ENCODE measurements at regions not wholly inside any gene's neighbourhood (a gene's known extent, or its start where the extent isn't known, plus 50 kb on each side); places are given as distances from the start of the nearest gene placed in this dataset.
A peak's percentile ranks its signal among the peaks of the same experiment; 100 is the strongest.
"Not testable (repeated sequence)": the region's sequence is repeated elsewhere in the genome, so short reads cannot be mapped to it uniquely, and the experiment has no call there.

GRCh38 chr14:84492685-84493084 lies 1037.3 kb upstream of the FLRT2 start:
- ATAC-seq (no peak), FAIRE-seq (no peak), DNase-seq (no peak)
- intact Hi-C loops (cut with DNase I): no loop called here
- no peak overlapping the region for H3K27ac ChIP-seq
- H3K4me1 ChIP-seq: no peaks in the 10 kb centered on the region
- no peak overlapping the region for H3K4me3 ChIP-seq
- H3K9me3 ChIP-seq: no peaks in the 10 kb centered on the region
- H3K27me3 ChIP-seq: no peaks in the 10 kb centered on the region
- no peak for TF ChIP-seq CTCF (IDR thresholded peaks at IDR 0.05)
- H3K36me3 ChIP-seq: no peaks in the 10 kb centered on the region

- no peak for DNase-seq
- intact Hi-C loops (cut with DNase I): no loop called here
- TF ChIP-seq CTCF (IDR thresholded peaks at IDR 0.05): no peak
- FAIRE-seq: no peak
- H3K9me3 ChIP-seq: no peaks in the 10 kb centered on the region
- WGBS, 2 donors: 63 to 73% methylated on average over 4 of the region's 4 CpGs
- no peak overlapping the region for H3K4me3 ChIP-seq
- no peaks in the 10 kb centered on the region for H3K4me1 ChIP-seq
- no peaks in the 10 kb centered on the region for H3K36me3 ChIP-seq
- no peak for ATAC-seq
- no peak overlapping the region for H3K27ac ChIP-seq
- no peaks in the 10 kb centered on the region for H3K27me3 ChIP-seq
Measured at GRCh38 chr14:84493779-84494178, 1036.2 kb upstream of the FLRT2 start.

GRCh38 chr14:84496677-84497076 lies 1033.3 kb upstream of the FLRT2 start:
- intact Hi-C loops (cut with DNase I): no loop called here
- DNase-seq (no peak), ATAC-seq (no peak), FAIRE-seq (no peak)
- no peaks in the 10 kb centered on the region for H3K4me1 ChIP-seq
- 97 to 100% methylated on average over 2 of the region's 2 CpGs for WGBS, 2 donors
- H3K27me3 ChIP-seq: no peaks in the 10 kb centered on the region
- H3K27ac ChIP-seq: no peak overlapping the region
- no peaks in the 10 kb centered on the region for H3K36me3 ChIP-seq
- no peak overlapping the region for H3K4me3 ChIP-seq
- H3K9me3 ChIP-seq: no peaks in the 10 kb centered on the region
- no peak for TF ChIP-seq CTCF (IDR thresholded peaks at IDR 0.05)

- FAIRE-seq; H3K4me3 ChIP-seq; ATAC-seq; H3K27me3 ChIP-seq; intact Hi-C loops (cut with DNase I); H3K4me1 ChIP-seq; H3K9me3 ChIP-seq; H3K36me3 ChIP-seq; H3K27ac ChIP-seq: not testable (repeated sequence)
- WGBS, 2 donors: 95 to 97% methylated on average over 17 to 18 of the region's 18 CpGs
- DNase-seq: peak in 1 of 6 donors; percentile 38
Measured at GRCh38 chr14:84512823-84513222, 1017.1 kb upstream of the FLRT2 start.

GRCh38 chr14:84519836-84520235 lies 1010.1 kb upstream of the FLRT2 start:
- TF ChIP-seq CTCF (IDR thresholded peaks at IDR 0.05): no peak
- Histone ChIP-seq H3K36me3 (no peaks in the 10 kb centered on the region), H3K27ac (no peak overlapping the region), H3K27me3 (no peaks in the 10 kb centered on the region), H3K9me3 (no peaks in the 10 kb centered on the region), H3K4me1 (no peaks in the 10 kb centered on the region), H3K4me3 (no peak overlapping the region)
- intact Hi-C loops (cut with DNase I): no loop called here
- no peak for ATAC-seq
- WGBS, 2 donors: 95% methylated on average over 3 of the region's 3 CpGs
- no peak for DNase-seq
- no peak for FAIRE-seq
